EH (cell line): ENCODE measurements at regions not wholly inside any gene's neighbourhood (a gene's known extent, or its start where the extent isn't known, plus 50 kb on each side); places are given as distances from the start of the nearest gene placed in this dataset.
"Not testable (repeated sequence)": the region's sequence is repeated elsewhere in the genome, so short reads cannot be mapped to it uniquely, and the experiment has no call there.

Source experiments
- DNase-seq: peaks from one replicate; pipeline ENCODE4 v3.0.0-alpha.2; 2015; ENCODE audit warnings: low read depth

DNA sequence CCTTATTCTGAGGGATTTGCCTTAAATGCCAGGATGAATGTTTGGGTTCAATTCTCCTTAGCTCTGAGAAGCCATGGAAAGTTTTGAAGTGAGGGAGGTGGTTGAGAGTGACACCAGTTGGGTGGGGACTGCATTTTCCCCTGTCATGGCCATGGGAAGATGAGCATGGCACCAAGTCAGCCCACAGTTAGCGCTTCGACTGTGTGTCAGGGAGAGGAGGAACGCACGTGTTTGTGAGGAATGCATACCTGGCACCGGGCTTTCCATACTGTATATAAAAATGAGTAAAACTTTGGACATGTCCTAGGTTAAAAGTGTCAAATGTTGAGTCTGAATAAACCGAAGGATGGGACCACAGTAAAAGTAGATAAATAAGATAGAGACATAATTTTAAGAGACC lies 187.5 kb upstream of the KL start:
- DNase-seq = no peak

GRCh38 chr13:32829269-32829668 lies 187.0 kb upstream of the KL start:
- peak; percentile 12 for DNase-seq

- peak; percentile 75 for DNase-seq
Observed at GRCh38 chr13:32829676-32830335, 186.4 kb upstream of the KL start.

GRCh38 chr13:32830336-32831031 lies 185.7 kb upstream of the KL start:
- no peak for DNase-seq

GRCh38 chr13:32837307-32837972 lies 178.8 kb upstream of the KL start:
- no peak for DNase-seq

DNA sequence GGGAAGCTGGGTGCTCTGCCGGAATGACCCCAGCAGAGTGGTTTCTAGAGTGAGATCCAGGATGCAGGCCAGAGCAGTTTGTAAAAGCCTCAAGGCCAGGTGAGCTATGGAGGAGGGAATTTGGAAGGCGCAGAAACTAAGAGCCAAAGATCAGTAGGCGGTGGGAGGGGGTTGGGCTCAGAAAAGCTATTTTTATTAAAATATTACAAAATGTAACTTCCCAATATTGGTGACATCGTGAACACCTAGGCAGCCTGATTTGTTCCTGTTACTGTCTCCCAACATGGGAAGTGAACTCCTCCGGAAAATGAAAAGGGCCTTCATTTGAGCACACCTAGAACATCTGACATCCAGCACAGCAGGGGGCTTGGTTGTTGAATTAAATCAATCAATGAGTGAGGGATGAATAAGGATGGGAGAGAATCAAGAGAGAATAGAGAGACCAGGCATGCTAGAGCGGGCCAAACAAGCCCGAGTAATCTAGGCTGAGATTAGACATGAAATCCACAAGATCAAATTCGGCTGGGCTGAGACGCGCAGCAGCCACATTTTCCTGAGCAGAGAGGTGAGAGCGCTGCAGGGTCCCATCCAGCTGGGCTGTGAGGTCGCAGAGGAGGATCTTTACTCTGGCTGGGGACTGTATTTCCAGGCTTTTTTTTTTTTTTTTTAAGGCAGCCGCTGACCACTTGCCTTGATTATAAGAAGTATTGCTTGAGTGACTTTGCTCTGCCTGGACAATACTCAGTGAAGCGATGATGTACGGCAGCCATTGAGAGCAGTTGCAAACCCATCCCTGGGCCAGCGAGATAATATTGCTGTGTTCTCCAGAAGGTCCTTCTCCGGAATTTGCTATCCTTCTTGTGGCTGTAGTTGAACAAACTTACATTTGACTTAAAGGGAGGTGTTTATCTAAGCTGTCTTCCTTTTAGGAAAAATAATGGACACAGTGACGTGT lies 178.0 kb upstream of the KL start:
- DNase-seq = no peak

DNA sequence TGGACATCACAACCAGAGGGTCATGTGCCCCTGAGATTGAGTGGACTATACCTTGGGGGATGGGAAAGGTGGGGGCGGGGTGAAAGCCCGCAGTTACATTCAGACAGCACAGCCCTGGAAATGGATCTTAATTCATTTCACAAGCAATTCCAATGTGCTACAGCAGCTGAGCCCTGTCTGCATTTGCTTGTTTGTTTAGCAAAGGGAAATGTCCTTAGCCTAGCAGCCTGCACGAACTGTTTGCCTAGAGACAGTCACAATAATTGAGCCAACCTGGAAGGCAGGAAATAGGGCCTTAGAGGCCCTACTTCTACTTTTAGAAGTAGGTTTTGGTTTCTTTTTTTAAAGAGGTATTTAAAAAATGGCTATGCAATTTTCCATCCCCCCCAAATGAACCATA lies 177.3 kb upstream of the KL start:
- peak; percentile 14 for DNase-seq

- no peak for DNase-seq
Observed at GRCh38 chr13:32840113-32840512, 176.1 kb upstream of the KL start.

- no peak for DNase-seq
Observed at GRCh38 chr13:32840989-32841713, 175.1 kb upstream of the KL start.

DNA sequence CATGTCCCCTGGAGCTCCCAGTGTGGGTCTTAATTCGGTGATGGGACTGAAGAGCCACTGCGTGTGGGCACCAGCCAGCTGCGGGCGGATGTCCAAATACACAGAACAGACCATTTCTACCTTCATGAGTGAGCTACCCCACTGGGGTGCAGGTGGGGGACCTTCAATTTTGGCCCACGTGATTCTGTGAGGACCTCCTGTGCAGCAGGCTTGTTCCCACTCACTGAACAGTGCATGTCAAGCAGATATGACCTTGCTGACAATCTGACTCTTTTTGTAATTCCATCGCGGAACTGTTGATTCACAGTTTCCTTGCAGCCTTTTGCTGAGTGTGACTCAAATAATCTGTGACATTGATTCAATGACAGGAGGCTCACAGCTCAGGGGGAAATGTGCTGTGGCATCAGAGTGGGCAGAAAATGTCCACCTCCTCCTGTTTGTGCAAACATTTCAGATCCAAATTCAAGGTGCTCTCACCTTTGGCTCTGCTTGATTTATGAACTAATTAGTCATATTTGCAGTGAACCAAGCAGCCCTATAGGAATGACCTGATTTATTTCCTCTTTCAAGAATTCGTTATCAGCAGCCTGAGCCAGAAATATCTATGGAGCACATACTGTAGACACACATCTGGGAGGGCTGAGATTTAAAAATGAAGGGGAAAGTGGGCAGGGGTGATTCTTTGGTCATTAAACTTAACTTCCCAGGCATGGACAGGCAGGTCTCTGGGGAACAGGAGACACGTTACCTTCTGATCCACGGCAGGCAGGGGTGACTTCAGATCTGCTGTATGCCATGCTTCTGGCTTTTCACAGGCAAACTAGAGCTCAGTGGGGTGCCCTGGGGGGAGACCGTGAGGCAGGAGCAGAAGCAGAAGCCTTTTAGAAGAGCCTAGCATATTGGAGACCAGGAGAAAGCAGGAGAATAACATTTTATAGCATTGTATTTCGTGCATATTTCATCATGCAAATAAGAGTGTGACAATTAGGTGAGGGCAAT lies 170.0 kb upstream of the KL start:
- no peak for DNase-seq

DNA sequence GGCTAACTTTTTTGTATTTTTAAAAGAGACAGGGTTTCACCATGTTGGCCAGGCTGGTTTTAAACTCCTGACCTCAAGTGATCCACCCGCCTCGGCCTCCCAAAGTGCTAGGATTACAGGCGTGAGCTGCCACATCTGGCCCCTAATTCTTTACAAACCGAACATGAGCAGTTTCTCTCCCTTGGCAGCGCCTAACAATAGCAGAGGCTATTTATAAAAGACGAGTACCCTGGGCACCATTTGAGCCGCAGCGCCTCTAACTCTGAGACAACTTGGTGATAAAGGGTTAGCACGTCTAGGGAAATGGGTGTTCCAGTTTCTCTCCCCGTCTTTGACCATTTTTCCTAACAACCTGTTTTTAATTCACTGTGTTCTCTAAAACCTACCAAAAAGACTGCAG lies 168.2 kb upstream of the KL start:
- not testable (repeated sequence) for DNase-seq

DNA sequence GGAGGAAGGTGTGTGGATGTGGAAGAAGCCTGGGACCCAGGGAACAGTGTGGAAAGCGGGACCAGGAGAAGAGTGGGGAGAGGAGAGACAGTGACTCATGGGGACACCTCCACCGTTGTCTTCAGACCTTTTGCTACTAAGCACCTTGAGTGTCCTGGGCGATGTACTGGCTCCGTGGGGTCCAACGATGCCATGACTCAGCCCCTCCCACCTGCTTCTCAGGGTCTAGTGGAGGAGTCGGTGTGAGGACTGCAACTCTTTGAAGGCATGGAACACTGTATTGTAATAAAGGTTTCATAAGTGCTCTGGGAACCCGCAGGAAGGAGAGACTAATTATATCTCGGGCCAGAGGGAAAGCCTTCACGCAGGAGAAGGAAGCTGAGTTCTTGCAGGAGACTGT lies 166.9 kb upstream of the KL start:
- no peak for DNase-seq

DNA sequence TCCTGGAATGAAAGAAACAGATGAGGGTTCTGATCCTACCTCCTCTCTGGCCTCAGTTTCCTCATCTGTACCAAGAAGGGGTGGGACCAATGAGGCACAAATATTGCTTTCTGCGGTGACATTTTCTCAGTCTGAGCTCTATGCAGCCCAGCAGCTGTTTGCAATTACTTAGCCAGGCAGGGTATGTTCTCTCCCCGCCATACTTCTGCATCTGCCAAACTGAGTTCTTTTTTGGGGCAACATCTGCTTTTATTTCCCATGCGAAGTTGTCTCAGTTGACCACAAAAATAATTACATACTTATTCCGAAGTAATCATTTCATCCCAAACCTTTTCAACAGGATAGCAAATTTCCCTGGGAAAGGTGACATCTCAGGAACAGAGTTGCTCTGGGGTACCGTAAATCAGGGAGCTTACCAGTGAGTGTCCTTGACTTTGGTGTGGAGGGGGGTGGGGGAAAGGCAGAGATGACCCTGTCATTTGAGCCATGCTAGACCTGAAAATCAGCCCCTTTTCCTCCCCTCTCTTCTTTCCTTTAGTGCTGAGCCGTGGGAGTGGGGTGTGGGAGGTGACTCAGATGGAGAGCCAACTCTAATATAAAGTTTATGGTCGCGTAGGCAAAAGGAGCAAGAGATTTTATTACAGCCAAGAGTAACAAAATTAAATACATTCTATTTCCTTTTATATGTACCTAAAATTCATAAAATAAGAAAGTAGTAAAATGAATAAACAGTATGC lies 165.7 kb upstream of the KL start:
- peak; percentile 13 for DNase-seq

DNA sequence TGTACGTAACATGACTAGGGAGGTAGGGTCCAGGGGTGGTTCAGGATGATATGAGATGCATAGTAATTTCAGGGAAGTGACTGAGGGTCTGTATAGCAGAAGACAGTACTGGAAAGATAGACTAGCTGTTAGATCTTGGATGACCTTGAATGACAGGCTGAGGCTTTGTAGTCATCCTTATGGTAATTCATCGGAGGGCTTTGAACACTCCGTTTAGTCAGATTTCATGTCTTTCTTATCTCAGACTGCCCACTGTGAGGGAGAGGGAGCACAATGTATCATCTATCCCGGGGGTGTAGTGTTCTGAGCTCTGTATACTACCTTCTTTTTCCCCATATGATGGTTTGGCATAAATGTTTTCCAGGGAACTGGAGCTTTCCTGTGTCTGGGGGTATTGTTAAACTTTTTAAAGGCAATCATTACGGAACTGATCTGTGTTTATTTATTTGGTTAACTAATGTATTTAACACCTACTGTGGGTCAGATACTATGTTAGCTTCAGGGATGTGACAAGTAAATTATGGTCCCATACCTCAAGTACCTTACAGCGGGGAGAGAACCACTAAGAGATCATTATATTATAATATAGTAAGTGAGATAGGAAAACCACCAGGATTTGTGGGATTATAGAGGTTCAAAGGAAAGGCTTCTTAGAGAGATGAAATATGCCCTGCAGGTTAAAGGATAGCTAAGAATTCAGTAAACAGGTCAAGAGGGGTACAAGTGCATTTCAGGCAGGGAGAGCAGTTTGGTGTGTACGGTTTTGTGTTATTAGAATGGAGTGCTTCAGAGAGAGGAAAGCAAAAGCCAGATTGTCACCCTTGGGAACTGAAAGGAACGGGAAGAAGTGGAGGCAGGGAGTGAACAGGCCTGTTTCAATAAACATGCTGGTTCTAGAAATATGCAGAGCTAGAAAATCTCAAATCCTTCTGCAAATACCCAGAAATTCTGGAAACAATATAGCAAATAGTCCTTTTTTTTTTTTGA lies 164.8 kb upstream of the KL start:
- DNase-seq = no peak

- DNase-seq = no peak
Observed at GRCh38 chr13:32852526-32852925, 163.7 kb upstream of the KL start.

GRCh38 chr13:32857077-32857476 lies 159.1 kb upstream of the KL start:
- DNase-seq = no peak

DNA sequence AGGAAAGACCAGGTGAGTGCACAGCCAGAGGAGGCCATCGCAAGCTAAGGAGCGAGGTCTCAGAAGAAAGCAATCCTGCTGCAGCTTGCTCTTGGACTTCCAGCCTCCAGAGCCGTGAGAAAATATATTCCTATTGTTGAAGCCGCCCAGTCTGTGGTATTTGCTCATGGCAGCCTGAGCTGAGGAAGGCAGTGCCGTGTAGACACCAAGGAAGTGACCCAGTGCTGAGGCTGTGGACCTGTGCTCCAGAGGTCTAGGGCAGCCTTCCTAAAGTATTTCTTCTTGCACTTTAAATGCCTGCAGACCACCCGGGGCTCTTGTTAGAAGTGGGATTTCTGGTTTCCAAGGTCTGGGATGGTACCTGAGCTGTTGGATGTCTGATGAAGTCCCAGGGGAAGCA lies 158.5 kb upstream of the KL start:
- no peak for DNase-seq

GRCh38 chr13:32859707-32860292 lies 156.4 kb upstream of the KL start:
- no peak for DNase-seq
